Naive thymus-derived CD8-positive, alpha-beta T cell (primary cell): ENCODE measurements at regions not wholly inside any gene's neighbourhood (a gene's known extent, or its start where the extent isn't known, plus 50 kb on each side); places are given as distances from the start of the nearest gene placed in this dataset.

Source experiments
- ATAC-seq, 2 donors: fragments of 150-1000 bp; cut with Tn5 transposase in 1 of 2; sonication (Bioruptor Pico), chemical (Tn5 transposase) in 1 of 2; 1 replicate in 1 of 2; 2 replicates in 1 of 2; pipeline ENCODE4 v1.10.0; 2021; ENCODE audit warnings: mild to moderate bottlenecking in 2 of 2, moderate library complexity in 2 of 2
- POLR2A ChIA-PET: fragments of 350-600 bp; sonication (Branson Sonifier 250); formaldehyde crosslinking; loops from one replicate; lab custom pipeline; 2021; ENCODE audit warnings: antibody characterized with exemption; lab: Charles Lee
- DNase-seq, 10 donors: peaks; one replicate each; pipeline versions ENCODE4 v3.0.0 to v3.0.0-alpha.2; 2020 to 2022
- H3K27ac Mint-ChIP-seq, 10 donors: one replicate each; pipeline ENCODE4 v1.8.0; 2020 to 2022; ENCODE audit warnings: mild to moderate bottlenecking in 10 of 10, mixed read lengths in 10 of 10, moderate library complexity in 4 of 10, inconsistent platforms in 1 of 10
- H3K27me3 Mint-ChIP-seq, 5 donors: one replicate each; pipeline ENCODE4 v1.8.0; 2021 to 2022; ENCODE audit warnings: mixed read lengths in 5 of 5
- H3K36me3 Mint-ChIP-seq, 3 donors: one replicate each; pipeline ENCODE4 v1.8.0; 2020 to 2022; ENCODE audit warnings: mixed read lengths in 3 of 3, mild to moderate bottlenecking in 2 of 3, inconsistent platforms in 1 of 3
- H3K4me1 Mint-ChIP-seq, 4 donors: one replicate each; pipeline ENCODE4 v1.8.0; 2021 to 2022; ENCODE audit warnings: mixed read lengths in 4 of 4
- H3K4me3 Mint-ChIP-seq, 10 donors: one replicate each; pipeline ENCODE4 v1.8.0; 2020 to 2022; ENCODE audit warnings: mild to moderate bottlenecking in 10 of 10, mixed read lengths in 10 of 10, moderate library complexity in 6 of 10, inconsistent platforms in 1 of 10
- H3K9me3 Mint-ChIP-seq, 9 donors: one replicate each; pipeline ENCODE4 v1.8.0; 2020 to 2022; ENCODE audit warnings: mixed read lengths in 9 of 9, mild to moderate bottlenecking in 3 of 9, inconsistent platforms in 1 of 9, moderate library complexity in 1 of 9

DNA sequence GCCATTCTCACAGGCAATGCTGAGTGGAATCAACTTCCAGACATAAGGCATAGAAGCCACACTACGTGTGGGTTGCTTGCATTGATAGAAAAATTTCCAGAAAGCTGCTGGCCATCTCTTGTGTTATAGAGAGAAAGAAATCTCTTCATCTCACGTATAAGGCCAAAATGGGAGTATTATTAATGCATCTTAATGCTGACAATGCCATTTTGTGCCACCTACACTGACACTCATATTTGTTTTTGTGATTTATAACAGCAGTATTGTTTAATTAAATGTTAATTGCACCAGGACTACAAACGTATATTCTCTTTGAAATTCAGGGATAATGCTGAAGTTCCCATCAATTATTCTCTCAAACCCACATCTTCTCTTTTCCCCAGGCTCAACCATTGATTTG is 56.1 kb upstream of the TMEM132D start:
- no peaks in the 10 kb centered on the region for H3K4me1 Mint-ChIP-seq
- ATAC-seq, result no peak
- H3K27ac Mint-ChIP-seq, result no peak overlapping the region
- H3K27me3 Mint-ChIP-seq, result peaks cover 0 to 20% (median 14%) of the 10 kb centered on the region in 5 donors
- peaks cover 0 to 4% (median 0%) of the 10 kb centered on the region in 9 donors for H3K9me3 Mint-ChIP-seq
- DNase-seq, result no peak
- POLR2A ChIA-PET, result no interaction called here
- no peaks in the 10 kb centered on the region for H3K36me3 Mint-ChIP-seq
- no peak overlapping the region for H3K4me3 Mint-ChIP-seq

DNA sequence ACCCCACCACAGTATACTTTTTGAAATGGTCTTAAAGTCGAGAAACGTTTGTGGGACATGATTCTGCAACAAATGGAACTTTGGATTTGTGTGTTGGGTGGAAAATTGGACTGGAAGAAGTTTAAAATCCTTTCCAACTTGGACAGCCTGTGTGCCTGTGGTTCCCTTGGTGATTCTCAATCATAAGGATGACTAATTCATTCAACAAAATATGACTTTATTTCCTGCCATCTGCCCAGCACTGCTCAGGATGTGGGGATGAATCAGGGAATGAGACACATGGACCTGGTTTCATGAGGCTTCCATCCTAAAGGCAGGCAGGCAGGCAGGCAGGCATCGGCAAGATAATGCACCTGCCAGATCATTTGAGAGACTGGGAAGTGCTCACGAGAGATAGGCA is 57.3 kb upstream of the TMEM132D start:
- peaks cover 0 to 8% (median 0%) of the 10 kb centered on the region in 9 donors for H3K9me3 Mint-ChIP-seq
- no peaks in the 10 kb centered on the region for H3K4me1 Mint-ChIP-seq
- DNase-seq (no peak), ATAC-seq (no peak)
- no peak overlapping the region for H3K27ac Mint-ChIP-seq
- no peak overlapping the region for H3K4me3 Mint-ChIP-seq
- no peaks in the 10 kb centered on the region for H3K36me3 Mint-ChIP-seq
- peaks cover 0 to 32% (median 17%) of the 10 kb centered on the region in 5 donors for H3K27me3 Mint-ChIP-seq
- POLR2A ChIA-PET, result no interaction called here

DNA sequence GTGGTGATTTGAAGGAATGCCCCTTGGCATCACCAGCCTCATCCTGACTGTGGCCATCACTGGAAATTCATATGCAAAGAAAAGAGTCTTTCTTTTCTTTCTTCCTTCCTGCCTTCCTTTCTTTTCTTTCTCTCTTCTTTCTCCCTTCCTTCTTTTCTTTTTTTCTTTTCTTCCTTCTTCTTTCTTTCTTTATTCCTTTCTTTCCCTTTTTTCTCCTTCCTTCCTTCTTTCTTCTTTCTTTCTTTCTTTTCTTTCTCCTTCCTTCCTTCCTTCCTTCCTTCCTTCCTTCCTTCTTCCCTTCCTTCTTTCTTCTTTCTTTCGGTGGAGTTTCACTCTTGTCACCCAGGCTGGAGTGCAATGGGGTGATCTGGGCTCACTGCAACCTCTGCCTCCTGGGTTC is 58.0 kb upstream of the TMEM132D start:
- H3K36me3 Mint-ChIP-seq, result no peaks in the 10 kb centered on the region
- POLR2A ChIA-PET, result no interaction called here

DNA sequence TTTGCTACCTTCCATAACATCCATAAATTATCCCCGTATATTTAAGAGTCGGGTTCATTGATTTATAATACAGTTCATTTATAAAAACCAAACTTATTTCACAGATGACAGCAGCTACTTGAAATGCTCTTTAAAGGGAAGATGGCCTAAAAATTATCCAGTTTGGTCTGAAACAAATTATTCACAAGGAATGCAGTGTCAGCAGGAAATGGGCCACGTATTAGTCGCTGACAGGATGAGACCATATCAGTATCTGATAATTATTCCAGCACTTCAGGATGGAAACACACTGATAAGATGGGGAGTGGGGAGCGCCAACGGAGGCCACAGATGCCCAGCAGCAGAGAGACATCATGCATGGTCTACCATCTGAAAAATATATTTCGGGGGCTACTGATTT is 60.5 kb upstream of the TMEM132D start:
- H3K4me1 Mint-ChIP-seq, result no peaks in the 10 kb centered on the region
- no peaks in the 10 kb centered on the region for H3K36me3 Mint-ChIP-seq
- POLR2A ChIA-PET, result no interaction called here
- no peak overlapping the region for H3K4me3 Mint-ChIP-seq
- DNase-seq (no peak), ATAC-seq (no peak)
- no peak overlapping the region for H3K27ac Mint-ChIP-seq
- H3K27me3 Mint-ChIP-seq, result peaks cover 0 to 34% (median 20%) of the 10 kb centered on the region in 5 donors
- H3K9me3 Mint-ChIP-seq, result peaks cover 0 to 4% (median 0%) of the 10 kb centered on the region in 9 donors

More for the DNA sequence above, 58.0 kb upstream of the TMEM132D start:
- peaks cover 0 to 8% (median 0%) of the 10 kb centered on the region in 9 donors for H3K9me3 Mint-ChIP-seq
- peaks cover 0 to 34% (median 17%) of the 10 kb centered on the region in 5 donors for H3K27me3 Mint-ChIP-seq
- no peak overlapping the region for H3K27ac Mint-ChIP-seq
- no peak overlapping the region for H3K4me3 Mint-ChIP-seq
- ATAC-seq, result no peak
- no peak for DNase-seq
- H3K4me1 Mint-ChIP-seq, result no peaks in the 10 kb centered on the region

DNA sequence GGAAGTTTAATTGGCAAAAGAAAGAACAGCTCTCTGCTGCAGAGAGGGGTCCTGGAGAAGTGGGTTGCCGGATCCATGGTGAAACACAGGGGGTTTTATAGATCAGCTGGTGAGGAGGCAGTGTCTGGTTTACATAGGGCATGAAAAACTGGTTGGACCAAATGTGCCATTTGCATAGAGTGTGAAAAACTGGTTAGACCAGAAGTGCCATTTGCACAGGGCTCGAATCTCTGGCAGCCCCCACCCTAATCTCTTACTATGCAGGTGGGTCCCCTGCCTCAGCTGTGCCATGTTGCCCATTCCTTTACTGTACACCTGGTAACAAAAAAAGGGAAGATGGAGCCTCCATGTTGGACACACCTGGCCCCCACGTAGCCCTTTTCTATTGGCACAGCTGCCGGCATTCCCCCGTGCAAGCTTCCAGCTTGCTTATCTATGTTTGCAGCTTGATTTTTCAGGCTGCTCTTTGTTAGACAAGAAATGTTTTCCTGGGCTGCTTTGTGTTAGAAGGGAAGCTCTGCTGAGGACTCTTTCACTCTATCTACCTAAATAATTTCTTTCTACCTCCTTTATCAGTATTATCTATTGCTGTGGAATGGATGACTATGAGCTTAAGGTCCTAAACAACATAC is 61.1 kb upstream of the TMEM132D start:
- no peaks in the 10 kb centered on the region for H3K4me1 Mint-ChIP-seq
- peaks cover 0 to 38% (median 20%) of the 10 kb centered on the region in 5 donors for H3K27me3 Mint-ChIP-seq
- H3K27ac Mint-ChIP-seq, result no peak overlapping the region
- POLR2A ChIA-PET, result no interaction called here
- H3K4me3 Mint-ChIP-seq, result no peak overlapping the region
- H3K36me3 Mint-ChIP-seq, result no peaks in the 10 kb centered on the region
- DNase-seq (no peak), ATAC-seq (no peak)
- H3K9me3 Mint-ChIP-seq, result peaks cover 0 to 4% (median 0%) of the 10 kb centered on the region in 9 donors

DNA sequence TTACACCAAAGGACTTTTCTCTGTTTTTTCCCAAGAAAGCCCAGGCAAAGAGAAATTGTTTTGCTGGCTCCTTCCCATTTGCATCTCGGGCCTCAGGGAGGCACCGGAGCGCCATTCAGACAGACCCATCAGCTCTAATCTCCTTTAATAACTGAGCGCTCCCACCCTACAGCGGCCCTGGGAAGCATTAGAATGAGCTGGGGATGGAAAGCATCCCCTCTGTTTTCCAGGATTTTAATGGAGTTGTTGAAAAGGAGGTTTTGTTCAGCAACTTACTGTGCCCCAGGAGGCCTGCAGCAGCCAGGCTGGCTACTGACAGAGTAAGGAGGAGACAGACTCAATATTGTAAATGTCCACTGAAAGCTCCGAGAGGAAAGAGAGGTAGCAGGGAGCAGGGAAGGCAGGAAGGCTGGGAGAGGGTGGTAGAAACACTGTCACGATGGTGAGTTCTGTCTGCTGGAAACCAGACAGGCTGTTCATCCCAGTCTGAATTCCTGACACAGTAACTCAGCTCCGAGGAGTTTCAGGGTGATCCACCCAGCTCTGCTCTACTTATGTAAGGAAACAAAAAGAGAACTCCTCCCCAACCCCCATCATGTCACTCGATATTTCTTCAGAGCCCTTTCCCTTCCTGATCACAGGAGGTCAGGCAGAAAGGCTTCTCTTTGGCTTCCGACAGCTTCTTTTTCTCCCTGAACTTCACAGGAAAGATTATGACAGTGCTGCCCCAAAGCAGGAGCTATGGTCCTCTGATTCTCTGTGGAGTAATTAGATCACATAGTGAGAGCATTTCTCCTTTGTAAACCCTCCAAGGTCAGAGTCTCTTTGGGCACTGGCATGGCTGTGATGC is 62.5 kb upstream of the TMEM132D start:
- Mint-ChIP-seq H3K4me1 (no peaks in the 10 kb centered on the region), H3K4me3 (no peak overlapping the region), H3K27ac (peak overlapping the region in 1 of 10 donors; percentile 68), H3K36me3 (no peaks in the 10 kb centered on the region), H3K9me3 (peaks cover 0 to 5% (median 0%) of the 10 kb centered on the region in 9 donors), H3K27me3 (peaks cover 0 to 51% (median 24%) of the 10 kb centered on the region in 5 donors)
- ATAC-seq (no peak), DNase-seq (no peak)
- POLR2A ChIA-PET, result no interaction called here

DNA sequence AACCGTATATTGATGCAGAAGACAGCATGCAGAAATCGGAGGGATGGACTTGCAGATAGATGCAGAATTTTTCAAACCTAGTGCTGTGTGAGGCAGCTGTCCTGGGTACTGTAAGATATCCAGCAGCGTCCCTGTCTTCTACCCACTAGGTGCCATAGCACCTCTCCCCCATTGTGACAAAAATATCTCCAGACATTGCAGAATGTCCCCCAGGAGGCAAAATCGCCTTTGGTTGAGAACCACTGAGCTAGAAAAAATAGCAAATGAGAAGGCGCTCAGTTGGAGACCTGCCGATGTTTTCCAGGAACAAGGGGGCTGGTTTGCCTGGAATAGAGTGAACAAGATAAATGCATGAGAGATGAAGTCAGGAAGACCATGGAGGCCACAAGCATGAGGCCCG is 67.9 kb upstream of the TMEM132D start:
- Mint-ChIP-seq H3K9me3 (peaks cover 0 to 6% (median 0%) of the 10 kb centered on the region in 9 donors), H3K4me3 (no peak overlapping the region), H3K4me1 (no peaks in the 10 kb centered on the region), H3K36me3 (no peaks in the 10 kb centered on the region), H3K27ac (no peak overlapping the region), H3K27me3 (peaks cover 0 to 30% (median 10%) of the 10 kb centered on the region in 5 donors)
- DNase-seq (no peak), ATAC-seq (no peak)
- POLR2A ChIA-PET, result no interaction called here

DNA sequence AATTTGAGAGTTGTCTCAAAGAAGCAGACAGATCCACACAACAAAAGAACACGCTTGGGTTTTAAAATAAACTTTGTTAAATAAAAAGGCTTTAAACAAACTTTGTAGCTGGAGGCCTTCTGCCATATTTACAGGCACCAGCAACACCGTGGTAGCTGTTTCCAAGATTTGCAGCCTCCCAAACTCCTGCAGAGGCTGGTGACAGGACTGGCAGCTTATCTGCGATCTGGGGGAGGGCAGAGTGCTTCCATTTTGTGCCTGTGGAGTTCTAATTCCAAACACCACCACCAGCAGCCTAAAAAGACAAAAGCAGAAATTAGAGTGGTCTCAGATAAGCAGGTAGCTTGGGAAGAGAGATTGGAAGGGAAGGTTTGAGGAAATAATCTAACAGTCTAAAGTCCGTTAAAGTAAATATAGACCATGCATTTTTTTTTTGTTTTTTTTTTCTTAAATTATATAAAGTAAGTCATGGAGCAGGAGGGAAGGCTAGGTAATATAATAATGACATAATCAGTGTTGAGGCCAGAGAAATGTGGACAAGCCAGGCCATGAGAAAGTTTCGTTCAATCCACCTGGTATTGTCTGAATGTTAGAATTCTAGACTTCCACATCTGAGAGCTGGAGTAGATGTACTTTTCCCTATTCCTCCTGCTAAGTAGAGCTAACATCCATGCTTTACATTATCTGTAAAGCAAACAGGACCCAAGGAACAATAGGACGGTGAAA is 69.6 kb upstream of the TMEM132D start:
- Mint-ChIP-seq H3K4me1 (no peaks in the 10 kb centered on the region), H3K36me3 (no peaks in the 10 kb centered on the region), H3K9me3 (peaks cover 0 to 5% (median 2%) of the 10 kb centered on the region in 9 donors), H3K27me3 (peaks cover 2 to 30% (median 10%) of the 10 kb centered on the region in 5 donors), H3K4me3 (no peak overlapping the region), H3K27ac (no peak overlapping the region)
- DNase-seq (no peak), ATAC-seq (no peak)
- POLR2A ChIA-PET, result no interaction called here

DNA sequence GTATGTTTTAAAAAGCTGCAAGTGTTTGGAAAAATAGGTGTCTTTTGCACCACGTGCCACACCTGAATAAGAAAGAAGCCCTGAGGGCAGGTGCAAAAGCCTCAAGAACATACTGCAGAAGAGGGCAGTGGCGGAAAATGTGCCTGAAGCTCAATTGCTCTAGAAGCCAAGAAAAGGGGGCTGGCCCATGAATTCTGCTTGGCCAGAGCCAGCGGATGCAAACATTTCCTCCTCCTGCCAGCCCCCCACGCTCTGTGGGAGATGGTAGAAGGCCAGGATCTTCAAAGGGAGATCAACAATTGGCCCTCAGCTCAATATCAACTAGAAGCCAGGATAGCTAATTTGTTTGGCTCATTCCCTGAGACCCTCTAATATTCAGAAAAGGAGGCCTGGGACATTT is 80.3 kb upstream of the TMEM132D start:
- no peak overlapping the region for H3K27ac Mint-ChIP-seq
- no peaks in the 10 kb centered on the region for H3K4me1 Mint-ChIP-seq
- peaks cover 2 to 43% (median 14%) of the 10 kb centered on the region in 5 donors for H3K27me3 Mint-ChIP-seq
- ATAC-seq (no peak), DNase-seq (no peak)
- peaks cover 0 to 4% (median 0%) of the 10 kb centered on the region in 3 donors for H3K36me3 Mint-ChIP-seq
- POLR2A ChIA-PET, result no interaction called here
- no peak overlapping the region for H3K4me3 Mint-ChIP-seq
- peaks cover 0 to 22% (median 9%) of the 10 kb centered on the region in 9 donors for H3K9me3 Mint-ChIP-seq

DNA sequence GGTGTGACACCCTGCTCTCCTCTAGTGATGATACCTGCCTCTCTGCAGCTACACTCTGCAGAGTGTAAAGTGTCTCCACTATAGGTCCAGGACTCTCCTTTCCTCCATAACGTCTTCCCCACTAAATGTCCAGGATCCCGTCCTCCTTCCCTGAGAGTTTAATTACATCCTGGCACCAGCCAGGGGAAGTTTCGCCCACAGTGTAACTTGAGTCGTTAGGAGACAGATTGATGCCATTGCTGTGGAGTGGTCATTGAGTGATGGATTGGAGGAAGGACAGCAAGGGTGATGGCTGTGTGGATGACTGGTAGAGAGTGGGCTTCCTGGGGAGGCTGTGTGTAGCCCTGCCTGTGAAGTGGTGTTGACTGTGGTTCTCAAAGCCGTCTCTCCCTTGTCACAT is 84.0 kb upstream of the TMEM132D start:
- Mint-ChIP-seq H3K27ac (no peak overlapping the region), H3K4me1 (no peaks in the 10 kb centered on the region), H3K27me3 (peaks cover 2 to 30% (median 12%) of the 10 kb centered on the region in 5 donors), H3K4me3 (no peak overlapping the region), H3K36me3 (peaks cover 0 to 9% (median 0%) of the 10 kb centered on the region in 3 donors), H3K9me3 (peaks cover 5 to 29% (median 12%) of the 10 kb centered on the region in 9 donors)
- DNase-seq (no peak), ATAC-seq (no peak)
- POLR2A ChIA-PET, result no interaction called here

DNA sequence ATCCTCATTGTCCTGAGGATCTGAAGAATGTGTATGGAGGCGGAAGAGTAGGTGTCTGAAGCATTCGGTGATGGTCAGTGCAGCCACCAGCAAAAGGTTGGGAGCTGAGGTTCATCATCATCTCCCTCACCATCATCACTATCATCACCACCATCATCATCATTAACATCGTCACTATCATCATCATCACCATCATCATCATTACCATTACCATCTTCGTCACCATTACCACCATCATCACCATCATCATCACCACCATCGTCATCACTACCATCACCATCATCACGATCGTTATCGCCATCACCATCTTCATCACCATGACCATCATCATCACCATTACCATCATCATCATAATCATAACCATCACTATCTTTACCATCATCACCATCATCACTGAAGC is 90.8 kb upstream of the TMEM132D start:
- Mint-ChIP-seq H3K36me3 (no peaks in the 10 kb centered on the region), H3K4me1 (no peaks in the 10 kb centered on the region), H3K27me3 (peaks cover 4 to 22% (median 6%) of the 10 kb centered on the region in 5 donors), H3K4me3 (no peak overlapping the region), H3K9me3 (peaks cover 0 to 15% (median 5%) of the 10 kb centered on the region in 9 donors), H3K27ac (no peak overlapping the region)
- POLR2A ChIA-PET, result no interaction called here
- no peak for ATAC-seq
- DNase-seq, result no peak

DNA sequence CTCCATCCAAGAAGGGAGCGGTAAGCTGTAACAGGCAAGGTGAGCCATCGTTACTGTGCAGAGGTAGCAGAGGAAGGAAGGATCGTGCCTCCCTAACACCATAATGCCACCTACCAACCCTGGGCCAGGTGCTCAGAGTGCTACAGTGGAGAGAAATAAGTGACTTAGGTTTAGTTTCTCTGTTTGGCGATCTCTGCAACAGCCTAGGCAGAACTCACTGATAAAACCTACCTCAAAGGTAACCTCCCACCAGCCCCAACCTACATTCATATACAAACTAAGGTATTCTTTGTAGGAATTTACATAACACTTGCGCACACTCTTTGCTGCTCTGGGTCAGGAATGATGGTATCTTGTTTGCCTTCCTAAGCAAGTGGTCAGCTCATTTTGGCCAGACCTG is 93.4 kb upstream of the TMEM132D start:
- no peak overlapping the region for H3K27ac Mint-ChIP-seq

More for the DNA sequence above, 93.4 kb upstream of the TMEM132D start:
- DNase-seq, result no peak
- no peak overlapping the region for H3K4me3 Mint-ChIP-seq
- no peaks in the 10 kb centered on the region for H3K4me1 Mint-ChIP-seq
- ATAC-seq, result no peak
- POLR2A ChIA-PET, result no interaction called here
- peaks cover 0 to 11% (median 2%) of the 10 kb centered on the region in 9 donors for H3K9me3 Mint-ChIP-seq
- H3K27me3 Mint-ChIP-seq, result peaks cover 4 to 22% (median 9%) of the 10 kb centered on the region in 5 donors
- H3K36me3 Mint-ChIP-seq, result no peaks in the 10 kb centered on the region
